ENCODE measurements at regions not wholly inside any gene's neighbourhood (a gene's known extent, or its start where the extent isn't known, plus 50 kb on each side); places are given as distances from the start of the nearest gene placed in this dataset.
A peak's percentile ranks its signal among the peaks of the same experiment; 100 is the strongest.

DNA sequence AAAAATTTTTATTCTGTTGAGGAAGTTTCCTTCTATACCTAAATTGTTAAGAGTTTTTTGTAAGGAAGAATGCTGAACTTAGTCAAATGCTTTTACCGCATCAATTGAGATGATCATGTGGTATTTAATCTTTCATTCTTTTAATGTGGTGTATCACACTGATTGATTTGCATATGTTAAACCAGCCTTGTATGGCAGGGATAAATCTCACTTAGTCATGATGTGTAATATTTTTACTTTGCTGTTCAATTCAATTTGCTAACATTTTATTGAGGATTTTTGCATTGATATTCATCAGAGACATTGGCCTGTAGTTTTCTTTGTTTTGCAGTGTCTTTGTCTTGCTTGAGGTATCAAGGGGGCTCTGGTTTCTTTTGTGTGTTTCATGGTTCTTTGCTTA is 125.3 kb upstream of the MEF2C start:
- no peak for DNase-seq

DNA sequence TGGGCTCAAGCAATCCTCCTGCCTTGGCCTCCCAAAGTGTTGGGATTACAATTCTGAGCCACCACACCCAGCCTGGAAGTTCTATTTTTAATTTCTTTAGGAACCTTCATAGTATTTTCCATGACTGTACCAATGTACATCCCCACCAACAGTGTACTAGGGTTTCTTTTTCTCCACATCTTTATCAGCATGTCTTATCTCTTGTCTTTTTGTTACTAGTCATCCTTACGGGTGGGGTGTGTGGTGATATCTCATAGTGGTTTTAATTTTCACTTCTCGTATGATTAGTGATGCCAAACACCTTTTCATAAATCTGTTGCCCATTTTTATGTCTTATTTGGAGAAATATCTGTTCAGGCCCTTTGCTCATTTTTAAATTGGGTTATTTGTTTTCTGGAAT is 123.0 kb upstream of the MEF2C start:
- DNase-seq: no peak

DNA sequence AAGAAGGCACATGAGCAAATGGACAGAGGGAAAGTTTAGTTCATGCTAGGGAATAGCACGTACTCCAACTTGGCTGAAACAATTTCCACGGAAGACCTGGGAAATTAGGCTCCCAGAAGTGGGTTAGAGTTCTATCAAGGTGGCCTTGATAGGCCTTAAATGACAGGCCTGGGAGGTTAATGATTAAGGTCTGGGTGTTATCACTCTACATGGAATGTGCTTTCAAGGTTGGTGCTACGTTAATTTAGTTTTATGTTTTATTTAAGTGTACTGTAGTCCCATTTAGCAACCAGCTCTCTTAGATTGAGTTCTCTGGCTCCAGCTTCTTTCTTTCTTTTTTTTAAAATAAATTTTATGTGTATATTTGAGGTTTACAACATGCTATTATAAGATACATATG is 121.4 kb upstream of the MEF2C start:
- no peak for DNase-seq

DNA sequence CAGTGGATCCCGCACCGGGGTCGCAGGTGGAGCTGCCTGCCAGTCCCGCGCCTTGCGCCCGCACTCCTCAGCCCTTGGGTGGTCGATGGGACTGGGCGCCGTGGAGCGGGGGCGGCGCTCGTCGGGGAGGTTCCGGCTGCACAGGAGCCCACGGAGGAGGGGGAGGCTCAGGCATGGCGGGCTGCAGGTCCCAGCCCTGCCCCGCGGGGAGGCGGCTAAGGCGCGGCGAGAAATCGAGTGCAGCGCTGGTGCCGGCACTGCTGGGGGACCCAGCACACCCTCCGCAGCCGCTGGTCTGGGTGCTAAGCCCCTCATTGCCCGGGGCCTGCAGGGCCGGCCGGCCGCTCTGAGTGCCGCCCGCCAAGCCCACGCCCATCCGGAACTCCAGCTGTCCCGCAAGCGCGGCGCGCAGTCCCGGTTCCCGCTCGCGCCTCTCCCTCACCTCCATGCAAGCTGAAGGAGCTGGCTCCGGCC is 120.6 kb upstream of the MEF2C start:
- DNase-seq: no peak

DNA sequence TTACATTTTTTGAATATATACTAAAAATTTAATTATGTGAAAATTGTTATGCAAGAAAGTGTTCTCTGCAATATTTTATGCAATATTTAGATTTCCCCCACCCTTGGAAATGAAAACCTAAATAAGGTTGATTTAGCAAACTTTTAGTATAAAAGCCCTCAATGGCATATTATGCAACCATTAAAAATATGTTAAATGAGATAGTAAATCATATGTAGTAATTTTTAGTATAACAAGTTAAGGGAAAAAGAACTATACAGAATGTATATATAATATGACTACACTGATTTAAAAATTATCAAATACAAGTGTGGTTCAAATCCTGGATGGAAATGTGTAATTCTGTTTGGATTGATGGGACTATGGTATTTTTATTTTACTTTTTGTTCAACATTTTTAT is 116.9 kb upstream of the MEF2C start:
- DNase-seq: no peak

DNA sequence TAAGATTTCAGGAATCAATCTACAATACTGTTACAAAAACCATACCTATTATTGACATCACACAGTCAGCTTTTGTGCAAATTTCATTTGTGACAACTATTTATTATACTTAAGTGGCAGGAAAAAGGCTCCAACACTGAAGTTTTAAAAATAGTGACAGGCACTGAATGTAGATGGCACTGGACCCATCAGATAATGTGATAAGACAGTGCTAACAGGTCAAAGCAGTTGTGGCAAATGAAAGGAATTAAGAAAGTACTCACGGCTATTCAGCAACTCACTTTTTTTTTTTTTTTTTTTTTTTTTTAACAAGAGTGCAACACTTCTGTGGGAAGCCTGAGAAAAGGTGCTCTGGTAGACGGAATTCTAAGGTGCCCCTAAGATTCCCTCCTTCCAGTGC is 115.0 kb upstream of the MEF2C start:
- DNase-seq: no peak

DNA sequence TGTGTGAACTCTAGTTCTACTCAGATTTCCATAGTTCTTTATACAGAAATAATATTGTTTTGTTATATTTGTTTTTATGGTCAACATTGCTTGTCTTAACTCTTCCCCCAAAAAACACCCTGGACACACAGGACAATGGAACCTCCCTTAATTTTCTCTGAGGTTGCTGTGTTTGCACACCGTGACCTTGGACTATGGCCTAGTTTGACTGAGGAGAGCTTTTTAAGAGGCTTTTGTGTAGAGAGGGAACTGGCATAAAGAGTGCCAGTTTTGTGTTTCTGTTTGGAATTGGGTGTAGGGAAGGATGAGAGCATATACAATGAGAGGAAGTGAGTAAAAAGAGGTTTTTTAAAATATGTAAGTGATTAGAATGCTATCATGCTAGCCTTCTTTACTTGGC is 101.1 kb upstream of the MEF2C start:
- no peak for DNase-seq

DNA sequence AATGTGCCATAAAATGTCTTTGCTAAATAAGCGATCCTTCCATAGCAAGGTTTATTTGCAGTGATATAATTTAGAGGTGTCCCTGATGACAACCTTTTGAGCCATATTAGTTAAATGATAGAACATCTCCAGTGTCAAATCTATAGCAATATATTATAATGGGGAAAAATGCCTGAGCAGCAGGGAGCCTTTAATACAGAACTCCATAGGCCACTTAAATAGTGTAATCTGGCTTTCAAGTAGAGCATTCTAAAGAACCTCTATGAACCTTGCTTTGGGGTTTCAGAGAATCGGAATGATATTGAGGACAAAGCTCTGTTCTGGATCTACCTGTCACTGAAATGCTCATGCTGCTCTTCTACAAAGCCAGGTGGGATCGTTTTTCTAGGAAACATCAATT is 96.7 kb upstream of the MEF2C start:
- no peak for DNase-seq

DNA sequence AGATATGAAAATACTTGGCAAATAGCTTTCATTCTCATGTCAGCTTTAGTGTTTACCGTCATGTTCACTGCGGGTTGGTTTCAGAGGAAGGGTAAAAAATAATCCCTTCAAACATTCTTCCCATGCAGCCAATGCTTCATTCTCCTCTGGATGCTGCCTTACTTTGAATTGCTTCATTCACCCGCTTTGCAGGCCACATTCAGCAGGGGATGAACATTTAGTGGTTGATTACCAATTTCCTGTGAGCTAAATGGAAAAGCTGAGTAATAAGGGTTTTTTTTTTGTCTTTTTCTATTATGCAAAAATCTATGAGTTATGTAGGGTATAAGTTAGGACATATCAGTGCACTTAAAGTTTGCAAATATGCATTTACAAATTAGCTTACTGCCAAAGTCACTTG is 96.3 kb upstream of the MEF2C start:
- DNase-seq: no peak

DNA sequence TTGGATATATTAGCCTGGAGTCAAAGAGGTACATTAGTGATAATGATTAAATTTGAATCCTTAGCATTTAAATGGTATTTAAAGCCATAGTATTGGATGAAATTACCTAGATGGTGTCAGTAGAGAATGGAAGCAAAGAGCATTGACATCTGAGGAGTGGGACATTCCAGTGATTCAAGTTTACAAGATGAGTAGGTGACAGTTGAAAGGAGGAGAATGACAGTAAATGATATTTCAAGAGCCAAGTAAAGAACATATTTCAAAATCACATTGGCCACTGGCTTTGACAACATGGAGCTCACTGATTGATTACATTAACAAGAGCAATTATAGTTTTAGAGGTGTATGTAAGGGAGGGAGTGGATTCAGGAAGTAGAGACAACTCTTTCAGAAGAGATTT is 93.9 kb upstream of the MEF2C start:
- no peak for DNase-seq

DNA sequence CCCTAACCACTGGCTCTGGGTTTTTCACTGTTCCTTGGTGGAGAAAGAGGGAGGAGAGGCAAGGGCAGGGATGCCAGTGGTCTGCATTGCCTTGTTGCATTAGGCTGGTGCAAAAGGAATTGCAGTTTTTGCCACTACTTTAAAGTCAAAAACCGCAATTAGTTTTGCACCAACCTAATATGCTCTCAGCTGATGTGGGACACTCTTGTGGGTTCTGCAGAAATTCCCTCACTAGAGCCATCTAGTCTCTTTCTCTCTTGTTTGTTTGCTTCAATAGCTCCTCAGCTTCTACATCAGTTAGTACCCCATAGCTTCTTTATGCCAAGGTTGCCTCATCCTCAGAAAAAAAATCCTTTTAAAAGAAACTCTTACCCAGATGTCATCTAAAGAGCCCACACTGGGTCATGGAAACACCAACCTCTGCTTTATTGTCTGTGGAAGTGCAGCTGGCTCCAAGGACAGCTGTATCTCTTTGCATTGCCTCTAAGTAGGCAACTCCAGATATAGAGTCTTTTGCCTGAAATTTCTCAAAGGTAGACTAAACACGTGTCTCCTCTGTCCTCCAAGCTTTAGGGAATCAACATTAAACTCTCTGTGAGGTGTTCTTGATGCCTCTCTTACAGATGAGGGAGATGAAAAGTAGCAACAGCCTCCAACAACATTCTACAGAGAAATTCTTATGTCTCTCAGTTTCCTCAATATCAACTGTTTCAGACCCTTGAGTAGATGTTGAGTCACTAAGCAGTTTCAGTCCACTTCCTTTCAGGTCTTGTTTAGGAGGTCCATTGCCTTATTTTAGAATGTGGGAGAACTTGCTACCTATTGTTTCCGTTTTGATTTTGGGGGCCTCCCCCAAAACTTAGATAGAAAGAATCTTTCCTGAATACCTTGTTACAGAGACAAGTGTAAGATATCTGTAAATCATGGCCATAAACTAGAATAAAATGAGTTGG is 84.9 kb upstream of the MEF2C start:
- no peak for DNase-seq

DNA sequence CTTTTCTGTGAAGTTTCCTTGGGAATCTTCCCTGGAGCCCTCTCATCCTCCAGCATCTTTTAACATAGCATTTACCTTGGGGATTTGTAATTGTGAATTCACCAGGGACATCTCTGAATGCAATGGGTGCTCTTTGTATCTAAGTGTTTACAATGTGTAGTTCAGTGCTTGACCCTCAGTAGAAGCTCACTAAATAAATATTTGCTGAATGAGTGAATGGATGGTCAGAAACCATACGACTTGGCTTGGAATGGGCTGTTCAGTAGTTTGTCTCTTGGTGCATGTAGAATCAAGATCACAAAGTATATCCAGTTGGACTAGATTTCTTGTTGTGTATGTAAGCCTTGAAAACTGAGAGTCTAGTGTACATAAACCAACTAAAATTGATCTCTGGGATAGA is 81.8 kb upstream of the MEF2C start:
- DNase-seq: no peak

DNA sequence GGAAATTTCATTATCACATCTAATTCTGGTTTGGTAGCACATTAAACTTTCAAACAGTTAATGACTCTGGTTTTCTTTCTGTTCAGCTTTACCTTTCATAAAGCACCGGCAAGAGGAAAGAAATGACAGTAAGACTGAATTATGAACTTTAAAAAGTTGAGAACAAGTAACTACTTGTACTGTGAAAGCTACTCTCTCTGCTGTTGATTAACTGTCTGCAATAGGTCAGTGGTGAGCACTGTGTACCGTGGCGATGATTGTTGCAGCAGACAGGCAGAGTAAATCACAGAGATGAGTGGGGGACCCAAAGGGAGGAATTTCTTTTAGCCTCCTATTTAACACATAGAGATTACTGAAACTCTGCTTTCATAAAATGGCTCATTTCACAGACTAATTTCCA is 74.0 kb upstream of the MEF2C start:
- no peak for DNase-seq

DNA sequence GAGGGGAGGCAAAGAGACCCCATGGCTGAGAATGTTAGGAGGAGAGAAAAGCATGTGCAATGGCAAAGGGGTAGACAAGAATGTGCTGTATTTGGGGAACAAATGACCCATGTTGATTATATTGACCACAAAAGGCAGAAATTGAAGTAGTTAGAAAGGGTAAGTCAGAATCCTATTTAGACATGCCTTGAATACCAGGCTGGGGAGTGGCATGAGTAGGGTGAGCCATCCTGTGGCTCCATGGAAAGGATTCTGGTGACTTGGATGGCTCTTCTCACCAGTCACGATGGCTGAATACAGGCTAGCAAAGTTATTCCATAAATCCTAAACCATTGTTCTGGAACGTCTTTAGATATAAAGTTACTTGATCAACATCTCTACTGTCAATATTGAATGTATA is 73.4 kb upstream of the MEF2C start:
- no peak for DNase-seq

DNA sequence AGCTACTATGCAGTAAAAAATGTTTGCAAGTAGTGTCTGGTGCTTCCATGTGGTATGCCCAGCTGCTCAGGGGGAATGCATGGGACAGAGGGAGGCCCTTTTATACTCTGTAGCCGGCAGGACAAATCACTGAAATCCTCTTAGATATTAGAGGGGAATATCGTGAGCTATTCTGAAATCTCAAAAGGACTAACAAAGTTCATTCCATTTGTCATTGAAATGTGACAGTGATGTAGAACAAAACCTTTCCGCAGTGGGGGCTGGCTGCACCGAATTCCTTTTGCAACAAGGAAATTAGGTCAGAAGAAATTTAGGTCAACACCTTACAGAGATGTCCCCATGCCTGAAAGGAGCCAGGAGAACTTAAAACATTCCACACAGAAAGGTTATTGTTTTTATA is 72.4 kb upstream of the MEF2C start:
- no peak for DNase-seq

DNA sequence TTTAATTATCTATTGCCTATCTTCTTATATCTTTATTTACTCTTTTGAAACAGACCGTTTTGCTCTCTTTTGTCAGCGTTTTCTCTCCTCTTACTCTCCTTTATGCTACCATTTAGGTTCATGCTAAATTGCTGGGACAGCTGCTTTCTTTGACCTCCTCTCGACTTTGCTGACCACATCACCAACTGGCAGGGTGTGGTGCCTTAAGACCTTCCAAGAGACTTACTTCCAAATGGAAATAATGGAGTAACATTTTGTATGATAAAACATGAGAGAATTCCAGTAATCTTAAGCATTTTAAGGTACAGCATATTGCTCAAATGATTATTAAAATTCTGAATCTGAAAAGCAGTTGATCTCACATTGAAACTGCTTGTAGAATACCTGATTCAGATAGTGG is 71.5 kb upstream of the MEF2C start:
- DNase-seq: no peak

DNA sequence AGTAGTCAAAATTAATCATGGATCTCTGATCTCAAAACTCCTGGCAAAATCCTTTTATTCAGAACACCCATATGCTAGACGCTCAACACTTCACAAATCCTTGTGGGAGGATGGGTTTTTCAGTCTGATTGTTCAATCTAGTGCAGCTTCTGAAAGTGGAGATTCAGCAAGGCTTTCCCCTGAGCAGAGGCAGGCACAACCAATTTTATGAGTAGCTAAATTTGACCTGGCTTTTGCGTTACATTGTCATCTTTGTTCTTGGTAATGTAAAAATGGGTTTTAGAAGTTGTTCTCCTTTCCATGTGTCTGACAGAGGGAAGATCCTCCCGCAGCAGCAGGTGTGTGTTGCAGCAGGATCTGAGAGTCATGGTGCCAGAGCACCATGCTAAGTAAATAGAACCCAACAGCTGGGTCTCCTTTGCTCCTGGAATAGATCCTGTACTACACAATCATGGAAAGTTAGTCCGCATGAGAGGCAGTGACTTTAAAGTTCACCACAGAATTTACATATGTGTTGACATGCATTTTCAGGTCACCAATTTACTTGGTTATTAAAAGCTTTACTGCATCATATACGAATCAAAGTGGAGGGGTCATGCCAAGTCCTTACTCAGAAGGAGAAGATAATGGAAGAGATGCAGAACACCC is 70.1 kb upstream of the MEF2C start:
- no peak for DNase-seq

DNA sequence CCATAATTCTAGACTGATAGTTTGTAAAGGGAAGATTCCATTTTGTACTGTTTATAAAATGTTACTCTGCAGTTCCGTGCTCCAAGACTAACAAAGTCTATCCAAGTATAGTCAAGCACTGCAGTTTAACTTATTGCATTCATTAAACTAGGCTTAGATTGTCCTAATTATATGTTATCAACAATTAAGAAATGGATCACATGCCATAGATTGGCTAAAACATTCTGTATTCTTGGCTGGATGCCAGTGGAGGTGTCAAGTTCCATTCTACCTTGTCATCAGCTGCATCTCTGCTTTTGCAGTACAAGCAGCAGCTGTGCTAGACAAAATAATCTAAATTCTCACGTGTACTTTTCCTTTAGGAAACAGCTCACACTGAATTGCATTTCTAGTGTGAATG is 69.4 kb upstream of the MEF2C start:
- peak; percentile 10 for DNase-seq

DNA sequence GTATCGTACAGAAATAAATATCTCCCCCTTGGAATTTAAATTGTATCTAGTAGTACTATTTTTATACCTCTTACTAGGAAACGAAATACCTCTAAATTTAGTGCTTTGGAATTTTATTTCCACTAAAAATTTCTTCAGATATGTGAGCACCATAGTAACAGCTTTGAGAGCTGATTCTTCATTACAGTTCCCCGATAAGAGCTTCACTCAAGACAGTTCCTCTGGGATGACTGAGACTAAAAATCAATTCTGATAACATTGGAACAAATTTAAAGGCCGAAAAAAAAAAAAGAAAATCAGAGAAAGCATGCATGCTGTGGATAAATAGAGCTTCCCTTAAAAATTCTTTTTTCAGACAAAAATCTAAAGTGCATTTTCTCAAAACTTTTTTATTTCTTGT is 68.5 kb upstream of the MEF2C start:
- no peak for DNase-seq

DNA sequence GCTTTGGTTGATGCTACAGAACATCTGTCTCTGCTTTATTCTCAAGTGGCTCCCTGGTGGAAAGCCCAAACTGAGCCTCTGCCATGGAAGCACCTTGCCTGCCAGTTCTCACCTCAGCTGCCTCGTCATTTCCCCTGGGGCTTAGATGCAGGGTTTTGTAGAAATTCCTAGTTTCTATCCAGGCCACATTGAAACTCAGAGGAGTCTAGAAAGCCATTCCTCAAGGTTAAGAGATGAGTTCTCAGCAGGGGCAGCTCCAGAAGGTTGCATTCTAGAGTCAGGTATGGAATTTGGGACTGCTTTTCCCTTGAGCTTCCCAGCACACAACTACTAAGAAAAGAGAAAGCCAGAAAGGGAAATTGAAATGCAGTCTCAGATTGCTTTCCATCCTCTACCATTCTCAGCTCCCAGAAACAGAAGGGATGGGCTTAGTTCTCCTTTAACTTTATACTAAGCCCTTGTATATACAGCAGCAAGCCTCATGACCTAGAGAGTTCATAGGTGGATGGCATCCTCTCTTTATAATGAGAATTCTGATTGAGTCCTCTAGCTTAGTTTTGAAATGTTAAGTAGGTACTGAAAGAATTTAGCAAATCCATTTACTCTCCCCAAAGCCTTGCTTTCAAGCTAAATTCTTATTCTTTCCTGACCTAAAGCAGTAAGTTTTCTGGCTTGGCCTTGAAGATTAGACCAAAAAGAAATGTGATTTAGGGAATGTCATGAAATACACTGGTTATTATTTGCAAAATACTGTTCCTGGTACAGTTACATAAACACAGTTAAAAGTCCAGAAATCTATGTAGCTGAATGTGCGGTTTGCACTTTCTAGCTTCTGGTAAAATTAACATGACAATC is 66.0 kb upstream of the MEF2C start:
- no peak for DNase-seq

DNA sequence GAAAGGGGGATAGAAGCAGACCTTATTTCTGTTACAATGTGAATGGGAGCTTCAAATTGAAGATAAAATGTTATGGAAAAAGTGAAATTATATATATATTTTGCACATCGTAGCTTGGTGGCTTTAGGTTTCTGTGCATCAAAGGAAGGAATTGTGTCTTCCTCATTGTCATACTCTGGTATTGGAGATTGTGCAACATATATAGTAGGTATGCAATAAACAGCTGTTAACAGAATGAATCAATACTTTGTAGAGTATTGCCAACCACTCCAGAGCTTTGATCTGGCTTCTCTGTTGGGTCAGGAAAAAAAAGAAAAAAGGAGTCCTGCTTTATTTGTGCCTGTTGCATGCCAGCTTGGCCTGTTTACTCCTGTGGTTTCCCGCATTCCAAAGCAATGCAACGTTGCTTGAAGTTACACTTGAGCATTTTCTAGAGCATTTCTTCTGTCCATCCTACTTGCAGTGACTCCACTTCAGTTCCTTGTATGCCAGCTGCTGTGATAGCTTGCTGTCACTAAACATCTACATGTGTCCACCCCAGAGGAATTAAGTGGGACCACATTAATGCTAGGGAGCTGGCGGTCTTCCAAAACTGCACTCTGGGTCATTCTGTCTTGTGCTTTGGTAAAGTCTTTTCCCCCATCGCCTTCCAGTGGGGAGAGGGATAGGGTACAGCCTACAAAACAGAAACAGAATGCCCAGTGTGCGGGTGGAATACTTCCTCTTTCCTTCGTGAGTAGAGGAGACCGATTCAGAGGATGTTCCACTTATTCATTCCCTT is 62.0 kb upstream of the MEF2C start:
- DNase-seq: no peak

DNA sequence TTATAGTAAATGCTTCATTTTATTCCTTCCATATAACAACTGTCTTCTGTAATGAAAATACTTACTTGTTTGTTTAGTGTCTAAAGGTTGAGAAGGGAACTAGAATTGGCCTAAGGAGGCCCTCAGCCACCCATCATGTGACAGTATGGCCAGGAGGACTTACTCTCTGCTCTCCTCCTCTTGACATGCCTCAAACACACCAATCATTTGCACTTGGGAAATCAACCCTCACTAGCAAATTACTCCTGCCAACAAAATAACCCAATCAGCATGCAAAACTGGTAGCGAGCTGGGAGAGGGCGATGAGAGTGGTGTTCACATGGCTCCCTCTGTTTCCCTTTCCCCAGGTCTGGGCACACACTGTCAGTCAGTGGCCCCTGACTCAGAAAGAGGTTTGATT is 58.6 kb upstream of the MEF2C start:
- DNase-seq: no peak

DNA sequence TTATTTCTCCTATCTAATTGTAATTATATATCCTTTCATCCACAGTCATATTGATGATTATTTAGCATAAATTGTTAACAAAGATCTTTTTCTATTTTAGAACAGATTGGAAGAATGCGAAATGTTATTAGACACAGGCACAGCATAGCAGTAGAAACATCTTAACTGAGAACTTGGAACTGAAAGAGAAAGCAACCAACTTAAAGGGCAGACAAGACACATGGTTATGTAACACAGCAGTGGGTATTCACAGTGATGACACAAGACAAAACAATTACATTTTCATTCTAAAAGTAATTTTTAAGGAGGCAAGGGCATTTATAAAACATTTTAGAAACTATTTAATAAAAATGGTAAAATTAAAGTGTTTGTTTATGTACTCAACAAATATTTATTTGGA is 57.7 kb upstream of the MEF2C start:
- DNase-seq: no peak
